Transverse colon (tissue), 4 donors: ENCODE measurements at regions not wholly inside any gene's neighbourhood (a gene's known extent, or its start where the extent isn't known, plus 50 kb on each side); places are given as distances from the start of the nearest gene placed in this dataset.

Source experiments
- DNase-seq: peaks from one replicate; pipeline ENCODE4 v3.0.0-alpha.2; 2019
- H3K27ac ChIP-seq, 4 donors: fragments of 200-600 bp; sonication (generic); 2 replicates each; pipeline ENCODE4 v1.5.1; 2016 to 2018; ENCODE audit warnings: inconsistent platforms in 4 of 4
- H3K27me3 ChIP-seq: fragments of 200-600 bp; sonication (generic); 2 replicates; pipeline ENCODE4 v1.5.1; 2017; ENCODE audit warnings: inconsistent platforms
- H3K36me3 ChIP-seq, 4 donors: fragments of 200-600 bp; sonication (generic); 2 replicates each; pipeline ENCODE4 v1.5.1; 2017 to 2019; ENCODE audit warnings: inconsistent platforms in 4 of 4
- H3K4me1 ChIP-seq, 4 donors: fragments of 200-600 bp; sonication (generic); 2 replicates each; pipeline ENCODE4 v1.5.1; 2017 to 2020; ENCODE audit warnings: inconsistent platforms in 4 of 4
- H3K4me3 ChIP-seq, 4 donors: fragments of 200-600 bp; sonication (generic); 1 replicate in 1 of 4; 2 replicates in 3 of 4; pipeline versions ENCODE4 v1.5.1 to v1.6.1; 2017 to 2019; ENCODE audit warnings: inconsistent platforms in 4 of 4
- H3K9me3 ChIP-seq, 2 donors: fragments of 200-600 bp; sonication (generic); 2 replicates each; pipeline ENCODE4 v1.5.1; 2017 to 2019; ENCODE audit warnings: inconsistent platforms in 2 of 2
- EP300 ChIP-seq: sonication (generic); formaldehyde crosslinking; IDR thresholded peaks from one replicate; pipeline ENCODE4 v1.6.1; 2017; ENCODE audit warnings: antibody characterized with exemption, low read depth
- POLR2A ChIP-seq: fragments of 450-650 bp; IDR thresholded peaks from one replicate; pipeline ENCODE4 v1.6.1; 2016; ENCODE audit warnings: antibody characterized with exemption, mild to moderate bottlenecking, moderate library complexity
- POLR2AphosphoS5 ChIP-seq, 3 donors: sonication (generic); formaldehyde crosslinking; IDR thresholded peaks; one replicate each; pipeline ENCODE4 v1.6.1; 2016; ENCODE audit warnings: antibody characterized with exemption in 3 of 3
- WGBS, 2 donors: methylation state at CpG; one replicate each; pipeline ENCODE4 v1.1.5; 2018; ENCODE audit warnings: low coverage in 1 of 2; 5-methylcytosine and 5-hydroxymethylcytosine counted together
- in situ Hi-C, 4 donors: fragments of 200-750 bp; cut with MboI; loops; one replicate each; pipeline versions ENCODE4 v1.15.0 to v1.15.1; 2017; ENCODE audit warnings: low sequenced_read_pairs in 3 of 4, low pct_ligation_motif_present in 1 of 4, low pct_unique_long_range_greater_than_20kb in 1 of 4
- intact Hi-C: fragments of 100-400 bp; cut with DNase I; formaldehyde crosslinking; loops from one replicate; pipeline ENCODE4 v1.15.1; 2023; ENCODE audit warnings: low total_unique reads
- TF ChIP-seq, protein P1 (sequence below), 5 experiments: fragments of 200-600 bp in 3 of 5; fragments of 450-650 bp in 2 of 5; sonication (generic) in 3 of 5; IDR thresholded peaks; 1 replicate in 2 of 5; 2 replicates in 3 of 5; pipeline ENCODE4 v1.5.1; 2016 to 2017; ENCODE audit warnings: antibody characterized with exemption in 5 of 5, inconsistent platforms in 3 of 5, mild to moderate bottlenecking in 2 of 5, moderate library complexity in 1 of 5

DNA sequence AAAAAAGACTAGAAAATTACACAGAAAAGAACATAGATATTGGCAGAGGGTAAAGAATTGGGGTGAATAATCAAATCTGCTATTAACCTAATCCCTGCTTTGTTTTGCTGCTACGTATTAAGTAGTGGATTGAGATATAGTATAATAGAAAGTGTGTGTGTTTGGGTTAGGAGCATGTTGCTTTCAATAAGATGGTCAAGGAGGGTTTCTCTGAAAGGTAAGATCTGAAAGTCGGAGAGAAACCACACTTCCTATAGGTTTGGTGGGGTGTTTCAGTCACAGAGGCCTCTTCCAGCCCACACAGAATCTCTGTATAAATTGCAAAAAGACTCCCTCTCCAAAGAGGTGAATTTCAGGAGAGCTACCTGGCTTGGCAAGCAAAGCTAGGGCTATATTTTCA lies 345.7 kb upstream of the SATB1 start:
- in situ Hi-C loops, result loop anchor here in 2 of 4 donors (25.0 kb wide), 1 partner anchor 208 kb away; no protein-coding TSS in a partner anchor
- WGBS, 2 donors, result 73 to 85% methylated on average over 2 of the region's 2 CpGs
- Histone ChIP-seq H3K36me3 (no peaks in the 10 kb centered on the region), H3K4me3 (no peak overlapping the region), H3K27ac (no peak overlapping the region), H3K9me3 (no peaks in the 10 kb centered on the region), H3K4me1 (peaks cover 0 to 10% (median 4%) of the 10 kb centered on the region in 4 donors), H3K27me3 (no peaks in the 10 kb centered on the region)
- TF ChIP-seq EP300 (no peak), POLR2A (no peak)
- TF ChIP-seq, protein P1, sequence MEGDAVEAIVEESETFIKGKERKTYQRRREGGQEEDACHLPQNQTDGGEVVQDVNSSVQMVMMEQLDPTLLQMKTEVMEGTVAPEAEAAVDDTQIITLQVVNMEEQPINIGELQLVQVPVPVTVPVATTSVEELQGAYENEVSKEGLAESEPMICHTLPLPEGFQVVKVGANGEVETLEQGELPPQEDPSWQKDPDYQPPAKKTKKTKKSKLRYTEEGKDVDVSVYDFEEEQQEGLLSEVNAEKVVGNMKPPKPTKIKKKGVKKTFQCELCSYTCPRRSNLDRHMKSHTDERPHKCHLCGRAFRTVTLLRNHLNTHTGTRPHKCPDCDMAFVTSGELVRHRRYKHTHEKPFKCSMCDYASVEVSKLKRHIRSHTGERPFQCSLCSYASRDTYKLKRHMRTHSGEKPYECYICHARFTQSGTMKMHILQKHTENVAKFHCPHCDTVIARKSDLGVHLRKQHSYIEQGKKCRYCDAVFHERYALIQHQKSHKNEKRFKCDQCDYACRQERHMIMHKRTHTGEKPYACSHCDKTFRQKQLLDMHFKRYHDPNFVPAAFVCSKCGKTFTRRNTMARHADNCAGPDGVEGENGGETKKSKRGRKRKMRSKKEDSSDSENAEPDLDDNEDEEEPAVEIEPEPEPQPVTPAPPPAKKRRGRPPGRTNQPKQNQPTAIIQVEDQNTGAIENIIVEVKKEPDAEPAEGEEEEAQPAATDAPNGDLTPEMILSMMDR (IDR thresholded peaks at IDR 0.05), result no peak
- intact Hi-C loops, result no loop called here
- DNase-seq, result no peak

DNA sequence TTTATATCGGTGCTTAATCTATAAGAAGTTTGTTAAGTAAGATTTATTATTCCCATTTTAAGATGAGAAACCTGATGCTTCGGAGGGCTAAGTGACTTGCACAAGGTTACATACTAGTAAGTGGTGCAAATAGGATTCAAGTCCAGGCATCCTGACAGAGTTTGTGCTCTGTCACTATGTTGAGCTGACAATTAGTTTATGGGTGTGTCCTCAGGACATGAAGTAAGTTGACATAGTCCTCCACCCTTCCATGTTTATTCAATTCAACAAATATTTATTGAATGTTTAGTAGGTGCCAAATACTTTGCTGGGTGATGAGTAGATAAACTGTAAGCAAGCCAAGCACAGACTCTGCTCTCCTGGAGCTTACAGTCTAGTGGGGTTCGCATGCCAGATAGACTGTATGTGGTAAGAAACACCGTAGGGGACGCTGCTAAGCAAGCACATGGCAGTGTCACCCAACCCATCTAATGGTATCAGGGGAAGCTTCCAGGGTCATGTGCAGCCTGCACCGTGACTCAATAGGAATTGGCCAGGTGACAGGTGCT lies 342.7 kb upstream of the SATB1 start:
- in situ Hi-C loops (loop anchor here in 2 of 4 donors (25.0 kb wide), 1 partner anchor 206 kb away; no protein-coding TSS in a partner anchor), intact Hi-C loops (no loop called here)
- Histone ChIP-seq H3K9me3 (no peaks in the 10 kb centered on the region), H3K36me3 (no peaks in the 10 kb centered on the region), H3K27me3 (no peaks in the 10 kb centered on the region), H3K4me1 (peaks cover 0 to 10% (median 4%) of the 10 kb centered on the region in 4 donors), H3K4me3 (no peak overlapping the region), H3K27ac (no peak overlapping the region)
- WGBS, 2 donors, result 82 to 92% methylated on average over 3 to 6 of the region's 6 CpGs
- DNase-seq, result no peak
- TF ChIP-seq POLR2AphosphoS5 (IDR thresholded peaks at IDR 0.05) (no peak), POLR2A (no peak)

DNA sequence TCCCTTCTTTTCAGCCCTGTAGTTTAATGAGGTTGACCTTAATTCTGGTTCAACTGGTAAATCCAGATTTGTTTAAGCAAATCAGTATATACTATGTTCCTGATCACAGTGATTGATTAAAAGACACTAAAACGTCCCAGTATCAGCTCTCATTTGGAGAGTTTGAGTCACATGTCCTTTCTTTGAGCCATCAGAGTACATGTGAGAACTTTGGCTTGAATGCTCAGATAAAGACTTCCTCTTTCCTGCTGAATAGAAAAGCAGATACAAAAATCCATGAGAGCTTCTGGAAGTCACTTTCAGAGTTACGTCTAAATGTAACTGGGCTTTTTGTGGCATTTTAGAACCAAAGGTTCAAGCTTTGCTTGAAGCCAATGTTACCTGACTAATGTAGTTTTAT lies 341.8 kb upstream of the SATB1 start:
- in situ Hi-C loops, result loop anchor here in 2 of 4 donors (25.0 kb wide), 1 partner anchor 205 kb away; no protein-coding TSS in a partner anchor
- Histone ChIP-seq H3K27me3 (no peaks in the 10 kb centered on the region), H3K4me1 (peaks cover 0 to 10% (median 4%) of the 10 kb centered on the region in 4 donors), H3K36me3 (no peaks in the 10 kb centered on the region), H3K27ac (no peak overlapping the region), H3K4me3 (no peak overlapping the region), H3K9me3 (no peaks in the 10 kb centered on the region)
- TF ChIP-seq, protein P1 (IDR thresholded peaks at IDR 0.05), result no peak
- TF ChIP-seq POLR2A, result no peak
- no peak for TF ChIP-seq EP300
- no peak for TF ChIP-seq POLR2AphosphoS5 (IDR thresholded peaks at IDR 0.05)
- no peak for DNase-seq
- intact Hi-C loops, result no loop called here
- 10 to 68% methylated on average over 2 of the region's 2 CpGs for WGBS, 2 donors

DNA sequence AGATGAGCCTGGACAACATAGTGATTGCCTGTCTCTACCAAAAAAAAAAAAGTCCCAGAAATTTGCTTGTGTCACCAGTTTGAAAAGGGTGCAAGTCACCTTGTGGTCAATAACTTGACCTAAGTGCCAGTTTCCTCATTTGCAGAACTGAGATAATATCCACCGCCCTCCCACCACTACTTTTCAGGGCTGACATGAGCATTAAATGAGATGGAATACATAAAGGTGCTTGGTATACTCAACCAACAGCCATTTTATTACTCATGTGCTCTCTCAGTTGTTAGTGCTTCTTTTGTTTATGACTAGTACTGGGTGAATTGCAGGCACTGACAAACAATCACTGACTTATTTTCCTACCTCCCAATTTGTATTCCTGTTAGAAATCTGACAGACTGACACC lies 340.5 kb upstream of the SATB1 start:
- TF ChIP-seq, protein P1 (IDR thresholded peaks at IDR 0.05), result no peak
- TF ChIP-seq POLR2AphosphoS5 (IDR thresholded peaks at IDR 0.05), result no peak
- no peak for TF ChIP-seq EP300
- no peak for TF ChIP-seq POLR2A
- H3K9me3 ChIP-seq, result no peaks in the 10 kb centered on the region
- WGBS, 2 donors, result 79% methylated on average over 1 of the region's 1 CpG; no CpG with 5 or more reads in 1 of the 2 donors
- intact Hi-C loops, result no loop called here
- no peaks in the 10 kb centered on the region for H3K36me3 ChIP-seq
- DNase-seq, result no peak
- in situ Hi-C loops, result loop anchor here in 2 of 4 donors (25.0 kb wide), 1 partner anchor 203 kb away; no protein-coding TSS in a partner anchor
- H3K4me3 ChIP-seq, result no peak overlapping the region
- no peaks in the 10 kb centered on the region for H3K27me3 ChIP-seq
- H3K4me1 ChIP-seq, result peaks cover 0 to 10% (median 4%) of the 10 kb centered on the region in 4 donors
- H3K27ac ChIP-seq, result no peak overlapping the region
